Activated T-cell treated with anti-CD3 and anti-CD28 coated beads, Interleukin-2, amount 50 U/mL, for 24 hours (primary cell): ENCODE measurements at regions not wholly inside any gene's neighbourhood (a gene's known extent, or its start where the extent isn't known, plus 50 kb on each side); places are given as distances from the start of the nearest gene placed in this dataset.

Experiments used
- DNase-seq: peaks from one replicate; pipeline ENCODE4 v3.0.0-alpha.2; 2020
- H3K27ac Mint-ChIP-seq: 2 replicates; pipeline ENCODE4 v1.8.0; 2020; ENCODE audit warnings: mild to moderate bottlenecking, mixed read lengths
- H3K27me3 Mint-ChIP-seq: 2 replicates; pipeline ENCODE4 v1.8.0; 2020; ENCODE audit warnings: mixed read lengths
- H3K36me3 Mint-ChIP-seq: 2 replicates; pipeline ENCODE4 v1.8.0; 2020; ENCODE audit warnings: low read depth, mixed read lengths
- H3K4me1 Mint-ChIP-seq: 2 replicates; pipeline ENCODE4 v1.8.0; 2020; ENCODE audit warnings: low read depth, mixed read lengths
- H3K4me3 Mint-ChIP-seq: 2 replicates; pipeline ENCODE4 v1.8.0; 2020; ENCODE audit warnings: mild to moderate bottlenecking, moderate library complexity, mixed read lengths
- H3K9me3 Mint-ChIP-seq: 2 replicates; pipeline ENCODE4 v1.8.0; 2020; ENCODE audit warnings: mixed read lengths

DNA sequence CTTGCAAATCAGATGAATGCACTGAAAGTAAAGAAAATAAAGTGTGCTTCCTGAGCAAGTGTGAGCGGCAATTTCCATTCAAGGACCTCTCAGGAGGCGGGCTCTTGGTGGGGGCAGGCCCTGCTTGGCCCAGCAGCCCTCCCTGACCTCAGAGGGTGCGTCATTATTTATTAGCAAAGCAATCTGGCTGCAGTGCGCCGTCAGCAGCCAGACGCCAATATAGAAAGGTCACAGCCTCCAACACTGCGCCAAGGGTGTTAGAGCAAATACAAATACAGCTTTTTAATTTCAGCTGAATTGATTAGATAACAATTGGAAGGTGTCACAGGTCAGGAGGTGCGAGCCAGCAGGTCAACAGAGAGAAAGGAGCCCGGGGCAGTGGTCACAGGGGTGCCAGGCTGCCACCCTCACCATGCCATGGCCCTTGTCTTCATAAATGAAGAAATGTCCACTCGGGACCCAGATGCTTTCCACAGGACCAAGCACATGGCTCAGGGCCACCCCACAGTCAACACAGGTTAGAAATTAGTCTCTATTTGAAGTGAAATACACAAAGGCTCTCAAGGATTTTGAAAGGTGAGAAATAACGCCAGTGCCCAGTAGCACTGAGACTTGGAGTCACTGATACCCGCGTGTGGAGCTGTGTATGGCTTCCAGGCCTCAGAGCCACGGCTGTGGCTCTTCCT, 309.8 kb downstream of the IRX2 start:
- H3K27ac Mint-ChIP-seq = no peak overlapping the region
- no peak overlapping the region for H3K4me3 Mint-ChIP-seq
- no peaks in the 10 kb centered on the region for H3K36me3 Mint-ChIP-seq
- DNase-seq = no peak
- no peaks in the 10 kb centered on the region for H3K27me3 Mint-ChIP-seq
- H3K4me1 Mint-ChIP-seq = no peaks in the 10 kb centered on the region
- peaks cover 2% of the 10 kb centered on the region for H3K9me3 Mint-ChIP-seq

DNA sequence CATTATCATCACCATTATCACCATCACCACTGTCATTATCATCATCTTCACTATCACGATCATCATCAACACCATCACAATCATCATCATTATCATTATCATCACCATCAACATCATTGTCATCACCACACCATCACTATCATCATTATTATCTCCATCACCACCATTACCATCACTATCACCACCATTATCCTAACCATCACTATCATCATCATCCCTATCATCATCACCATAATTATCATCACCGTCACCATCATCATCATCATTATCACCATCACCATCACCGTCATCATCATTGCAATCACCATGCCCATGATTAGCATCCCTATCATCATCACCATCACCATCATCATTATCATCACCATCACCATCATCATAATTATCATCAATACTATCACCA, 311.9 kb downstream of the IRX2 start:
- no peaks in the 10 kb centered on the region for H3K36me3 Mint-ChIP-seq
- no peaks in the 10 kb centered on the region for H3K27me3 Mint-ChIP-seq

GRCh38 chr5:2433086-2433485, 318.4 kb downstream of the IRX2 start:
- H3K27ac Mint-ChIP-seq = no peak overlapping the region
- H3K36me3 Mint-ChIP-seq = no peaks in the 10 kb centered on the region
- peaks cover 4% of the 10 kb centered on the region for H3K27me3 Mint-ChIP-seq
- H3K4me3 Mint-ChIP-seq = no peak overlapping the region
- peaks cover 3% of the 10 kb centered on the region for H3K9me3 Mint-ChIP-seq
- no peak for DNase-seq
- H3K4me1 Mint-ChIP-seq = no peaks in the 10 kb centered on the region

More for the DNA sequence above, 311.9 kb downstream of the IRX2 start:
- H3K4me1 Mint-ChIP-seq = no peaks in the 10 kb centered on the region
- no peak overlapping the region for H3K4me3 Mint-ChIP-seq
- H3K9me3 Mint-ChIP-seq = peaks cover 2% of the 10 kb centered on the region
- no peak for DNase-seq
- H3K27ac Mint-ChIP-seq = no peak overlapping the region

GRCh38 chr5:2432076-2432920, 319.2 kb downstream of the IRX2 start:
- H3K4me3 Mint-ChIP-seq = no peak overlapping the region
- peaks cover 3% of the 10 kb centered on the region for H3K9me3 Mint-ChIP-seq
- peaks cover 4% of the 10 kb centered on the region for H3K27me3 Mint-ChIP-seq
- H3K27ac Mint-ChIP-seq = no peak overlapping the region
- H3K36me3 Mint-ChIP-seq = no peaks in the 10 kb centered on the region
- no peaks in the 10 kb centered on the region for H3K4me1 Mint-ChIP-seq
- DNase-seq = no peak

DNA sequence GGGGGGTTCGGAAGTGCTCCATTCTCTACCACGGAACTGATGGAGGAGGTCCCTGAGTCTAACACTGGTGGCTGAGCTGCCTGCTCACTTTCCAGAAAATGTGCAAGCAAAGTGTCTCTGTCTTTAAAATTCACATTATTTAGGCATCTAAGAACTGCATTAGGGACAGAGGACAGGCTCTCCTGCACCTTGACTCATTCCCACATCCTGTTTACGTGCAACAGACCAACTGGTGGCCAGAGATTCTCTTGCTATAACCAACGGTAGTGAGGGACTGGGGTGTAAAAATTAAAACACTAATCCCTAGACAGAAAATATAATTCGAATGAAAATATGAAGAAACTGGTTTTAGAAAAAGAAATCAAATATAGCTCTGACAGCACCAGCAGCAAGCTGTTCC, 320.9 kb downstream of the IRX2 start:
- Mint-ChIP-seq H3K4me1 (no peaks in the 10 kb centered on the region), H3K9me3 (peaks cover 3% of the 10 kb centered on the region), H3K36me3 (no peaks in the 10 kb centered on the region), H3K27ac (no peak overlapping the region), H3K4me3 (no peak overlapping the region), H3K27me3 (peaks cover 4% of the 10 kb centered on the region)
- no peak for DNase-seq

DNA sequence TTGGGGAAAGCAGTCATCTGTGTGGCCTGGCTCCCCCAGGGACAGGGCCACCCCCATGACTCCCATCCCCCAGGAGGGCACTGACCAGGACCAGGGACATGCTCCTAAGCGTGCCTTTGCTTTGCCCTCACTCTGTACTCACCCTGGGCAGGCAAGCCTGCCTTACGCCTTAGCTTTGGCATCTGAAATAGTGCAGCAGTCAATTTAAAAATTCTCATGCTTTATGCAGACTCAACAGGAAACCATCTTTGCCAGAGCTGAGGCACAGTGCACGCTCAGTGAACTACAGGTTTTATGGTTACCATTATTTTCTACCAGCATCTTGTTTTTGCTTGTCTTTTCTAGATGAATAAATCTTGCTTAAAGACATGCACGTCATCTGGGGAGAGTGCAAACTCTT, 323.5 kb downstream of the IRX2 start:
- no peak overlapping the region for H3K27ac Mint-ChIP-seq
- peaks cover 8% of the 10 kb centered on the region for H3K9me3 Mint-ChIP-seq
- no peaks in the 10 kb centered on the region for H3K4me1 Mint-ChIP-seq
- DNase-seq = no peak
- peaks cover 4% of the 10 kb centered on the region for H3K27me3 Mint-ChIP-seq
- no peaks in the 10 kb centered on the region for H3K36me3 Mint-ChIP-seq
- no peak overlapping the region for H3K4me3 Mint-ChIP-seq

DNA sequence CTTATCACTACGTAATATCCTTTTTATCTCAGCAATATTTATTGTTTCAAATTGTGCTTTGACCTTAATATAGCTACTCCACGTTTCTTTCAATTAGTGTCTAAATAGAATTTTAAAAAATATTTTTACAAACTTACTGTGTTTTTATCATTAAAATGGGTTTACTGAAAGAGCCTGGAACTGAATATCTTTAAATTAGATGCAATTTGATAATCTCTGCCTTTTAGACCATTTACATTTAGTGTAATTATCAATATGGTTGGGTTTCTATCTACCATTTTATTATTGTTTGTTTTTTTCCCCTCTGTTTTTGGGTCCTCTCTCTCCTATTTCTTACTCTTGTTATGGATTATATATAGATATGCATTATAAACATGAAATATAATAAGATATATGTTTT, 327.8 kb downstream of the IRX2 start:
- H3K27me3 Mint-ChIP-seq = no peaks in the 10 kb centered on the region
- H3K4me3 Mint-ChIP-seq = no peak overlapping the region
- H3K36me3 Mint-ChIP-seq = no peaks in the 10 kb centered on the region
- H3K4me1 Mint-ChIP-seq = no peaks in the 10 kb centered on the region
- no peak for DNase-seq
- peaks cover 8% of the 10 kb centered on the region for H3K9me3 Mint-ChIP-seq
- H3K27ac Mint-ChIP-seq = no peak overlapping the region

GRCh38 chr5:2417301-2417700, 334.2 kb downstream of the IRX2 start:
- H3K36me3 Mint-ChIP-seq = no peaks in the 10 kb centered on the region
- peaks cover 3% of the 10 kb centered on the region for H3K9me3 Mint-ChIP-seq
- H3K27me3 Mint-ChIP-seq = peaks cover 1% of the 10 kb centered on the region
- H3K4me1 Mint-ChIP-seq = no peaks in the 10 kb centered on the region
- no peak overlapping the region for H3K27ac Mint-ChIP-seq
- H3K4me3 Mint-ChIP-seq = no peak overlapping the region
- DNase-seq = no peak

GRCh38 chr5:2415678-2416077, 335.8 kb downstream of the IRX2 start:
- Mint-ChIP-seq H3K4me3 (no peak overlapping the region), H3K4me1 (no peaks in the 10 kb centered on the region), H3K27me3 (peaks cover 5% of the 10 kb centered on the region), H3K27ac (no peak overlapping the region), H3K9me3 (no peaks in the 10 kb centered on the region), H3K36me3 (no peaks in the 10 kb centered on the region)
- no peak for DNase-seq

GRCh38 chr5:2410451-2410850, 341.0 kb downstream of the IRX2 start:
- no peaks in the 10 kb centered on the region for H3K9me3 Mint-ChIP-seq
- no peak overlapping the region for H3K27ac Mint-ChIP-seq
- no peak overlapping the region for H3K4me3 Mint-ChIP-seq
- H3K27me3 Mint-ChIP-seq = peaks cover 5% of the 10 kb centered on the region
- H3K36me3 Mint-ChIP-seq = no peaks in the 10 kb centered on the region
- no peaks in the 10 kb centered on the region for H3K4me1 Mint-ChIP-seq
- no peak for DNase-seq

DNA sequence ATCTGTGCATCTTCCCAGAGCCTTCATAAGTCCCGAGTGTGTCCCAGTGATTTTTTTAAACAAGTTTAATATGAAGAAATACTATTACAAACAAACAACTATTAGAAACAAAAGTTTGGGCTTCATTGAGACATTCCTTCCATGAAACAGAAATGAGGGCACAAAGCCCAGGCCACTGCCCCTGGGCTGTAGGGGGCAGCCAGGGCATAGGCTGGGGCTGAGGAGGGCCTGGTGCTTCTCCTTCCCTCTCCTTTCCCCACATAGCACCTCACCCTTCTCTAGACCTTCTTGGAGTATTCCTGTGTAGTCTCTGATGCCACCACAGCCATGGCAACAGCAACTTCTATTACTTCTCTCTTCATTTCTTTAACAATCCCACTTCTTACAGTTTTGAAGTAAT, 348.2 kb downstream of the IRX2 start:
- H3K4me1 Mint-ChIP-seq = no peaks in the 10 kb centered on the region
- DNase-seq = no peak
- no peaks in the 10 kb centered on the region for H3K9me3 Mint-ChIP-seq
- no peak overlapping the region for H3K4me3 Mint-ChIP-seq
- H3K36me3 Mint-ChIP-seq = no peaks in the 10 kb centered on the region
- H3K27ac Mint-ChIP-seq = no peak overlapping the region
- no peaks in the 10 kb centered on the region for H3K27me3 Mint-ChIP-seq

DNA sequence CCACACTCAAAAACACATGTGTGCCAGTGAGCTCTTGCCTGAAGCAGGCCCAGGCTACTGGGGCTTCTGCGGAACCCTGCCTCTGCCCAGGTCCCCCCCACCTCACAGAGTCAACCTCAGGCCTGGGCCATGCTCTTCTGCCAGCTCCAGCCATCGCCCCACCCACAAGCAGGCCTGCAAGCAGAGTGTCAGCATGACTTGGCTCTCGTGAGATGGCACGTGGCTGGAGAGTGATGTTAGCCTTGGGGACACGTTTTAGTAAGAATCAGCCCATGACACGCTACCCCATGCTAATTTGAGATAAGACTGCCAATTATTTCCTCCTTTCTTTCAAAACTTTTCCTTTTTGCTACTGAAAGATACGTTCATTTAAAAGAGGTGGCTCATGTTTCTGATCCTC, 351.7 kb downstream of the IRX2 start:
- DNase-seq = no peak
- H3K9me3 Mint-ChIP-seq = no peaks in the 10 kb centered on the region
- no peaks in the 10 kb centered on the region for H3K36me3 Mint-ChIP-seq
- H3K4me3 Mint-ChIP-seq = no peak overlapping the region
- no peaks in the 10 kb centered on the region for H3K27me3 Mint-ChIP-seq
- no peak overlapping the region for H3K27ac Mint-ChIP-seq
- no peaks in the 10 kb centered on the region for H3K4me1 Mint-ChIP-seq

DNA sequence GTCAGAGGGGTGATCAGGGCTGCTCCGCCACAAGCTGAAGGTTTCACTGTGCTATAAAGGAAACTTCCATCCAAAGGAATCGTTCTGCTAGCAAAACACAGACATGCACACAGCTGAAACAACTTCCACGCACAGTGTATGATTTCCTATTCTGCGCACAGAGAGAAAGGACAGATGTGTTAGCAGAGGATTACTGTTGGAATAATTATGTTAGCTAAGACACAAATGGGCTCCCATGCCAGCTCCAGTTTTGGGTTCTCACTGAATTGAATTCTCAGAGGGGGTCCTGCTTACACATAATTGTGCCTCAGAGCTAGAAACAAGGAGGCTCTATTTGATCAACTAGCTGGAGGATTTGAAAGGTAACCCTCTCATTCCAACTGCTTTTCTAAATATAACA, 352.4 kb downstream of the IRX2 start:
- H3K27ac Mint-ChIP-seq = no peak overlapping the region
- no peaks in the 10 kb centered on the region for H3K36me3 Mint-ChIP-seq
- no peaks in the 10 kb centered on the region for H3K4me1 Mint-ChIP-seq
- DNase-seq = no peak
- no peak overlapping the region for H3K4me3 Mint-ChIP-seq
- H3K27me3 Mint-ChIP-seq = no peaks in the 10 kb centered on the region
- H3K9me3 Mint-ChIP-seq = no peaks in the 10 kb centered on the region

GRCh38 chr5:2393556-2393955, 357.9 kb downstream of the IRX2 start:
- H3K4me1 Mint-ChIP-seq = no peaks in the 10 kb centered on the region
- no peak for DNase-seq

GRCh38 chr5:2391566-2391965, 359.9 kb downstream of the IRX2 start:
- Mint-ChIP-seq H3K9me3 (no peaks in the 10 kb centered on the region), H3K4me3 (no peak overlapping the region), H3K36me3 (no peaks in the 10 kb centered on the region), H3K27me3 (peaks cover 7% of the 10 kb centered on the region), H3K27ac (no peak overlapping the region), H3K4me1 (no peaks in the 10 kb centered on the region)
- no peak for DNase-seq

More at GRCh38 chr5:2393556-2393955, 357.9 kb downstream of the IRX2 start:
- Mint-ChIP-seq H3K9me3 (no peaks in the 10 kb centered on the region), H3K27ac (no peak overlapping the region), H3K4me3 (no peak overlapping the region), H3K36me3 (no peaks in the 10 kb centered on the region), H3K27me3 (peaks cover 7% of the 10 kb centered on the region)
